RWPE1 (cell line): ENCODE measurements at regions not wholly inside any gene's neighbourhood (a gene's known extent, or its start where the extent isn't known, plus 50 kb on each side); places are given as distances from the start of the nearest gene placed in this dataset.
"Not testable (repeated sequence)": the region's sequence is repeated elsewhere in the genome, so short reads cannot be mapped to it uniquely, and the experiment has no call there.

ENCODE experiments used
- CTCF ChIA-PET: fragments of 350-600 bp; sonication (Branson Sonifier 250); formaldehyde crosslinking; extraction: SDS; loops from one replicate; lab custom pipeline; 2021; lab: Yijun Ruan, JAX
- POLR2A ChIA-PET: fragments of 400-600 bp; formaldehyde crosslinking; extraction: SDS; loops from one replicate; lab custom pipeline; 2020; ENCODE audit warnings: antibody characterized with exemption; ENCODE audit not compliant: low non-redundant PET; lab: Yijun Ruan, JAX
- DNase-seq: peaks from one replicate; pipeline ENCODE4 v3.0.0; 2012; ENCODE audit warnings: low spot score
- H3K27ac ChIP-seq: fragments of 450-650 bp; 2 replicates; pipeline ENCODE4 v1.5.1; 2017
- TF ChIP-seq, protein P1 (sequence below): fragments of 450-650 bp; conservative IDR thresholded peaks from 2 replicates; pipeline ENCODE4 v1.5.1; 2017; ENCODE audit warnings: low read depth, mild to moderate bottlenecking

DNA sequence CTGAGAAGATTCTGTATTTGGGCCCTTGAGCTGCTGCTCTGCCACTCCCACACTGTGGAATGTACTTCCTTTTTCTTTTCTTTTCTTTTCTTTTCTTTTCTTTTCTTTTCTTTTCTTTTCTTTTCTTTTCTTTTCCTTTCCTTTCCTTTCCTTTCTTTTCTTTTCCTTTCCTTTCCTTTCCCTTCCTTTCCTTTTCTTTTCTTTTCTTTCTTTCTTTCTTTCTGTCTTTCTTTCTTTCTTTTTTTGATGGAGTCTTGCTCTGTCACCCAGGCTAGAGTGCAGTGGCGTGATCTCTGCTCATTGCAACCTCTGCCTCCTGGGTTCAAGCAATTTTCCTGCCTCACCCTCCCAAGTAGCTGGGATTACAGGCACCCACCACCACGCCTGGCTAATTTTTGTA is 89.8 kb downstream of the DNAAF6 start:
- DNase-seq, H3K27ac ChIP-seq, CTCF ChIA-PET, POLR2A ChIA-PET: not testable (repeated sequence)

DNA sequence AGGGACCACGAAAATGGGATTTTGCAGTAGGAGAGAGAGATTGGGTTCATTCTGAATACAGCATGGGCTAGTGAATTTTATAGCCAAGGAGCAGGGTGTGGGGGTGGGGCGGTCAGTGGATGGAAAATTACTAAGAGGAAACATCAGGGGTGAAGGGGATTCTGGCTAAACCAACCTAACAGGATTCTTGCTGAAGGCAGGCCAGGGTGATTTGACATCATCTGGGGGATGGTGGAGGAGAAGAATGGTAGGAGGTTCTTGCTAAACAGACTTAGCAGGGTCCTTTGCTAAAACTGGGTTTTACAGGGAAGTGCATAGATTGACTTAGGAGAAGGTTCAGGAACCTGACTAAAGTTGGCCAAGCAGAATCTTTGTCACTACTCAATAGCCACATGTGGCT is 91.9 kb downstream of the DNAAF6 start:
- TF ChIP-seq, protein P1, sequence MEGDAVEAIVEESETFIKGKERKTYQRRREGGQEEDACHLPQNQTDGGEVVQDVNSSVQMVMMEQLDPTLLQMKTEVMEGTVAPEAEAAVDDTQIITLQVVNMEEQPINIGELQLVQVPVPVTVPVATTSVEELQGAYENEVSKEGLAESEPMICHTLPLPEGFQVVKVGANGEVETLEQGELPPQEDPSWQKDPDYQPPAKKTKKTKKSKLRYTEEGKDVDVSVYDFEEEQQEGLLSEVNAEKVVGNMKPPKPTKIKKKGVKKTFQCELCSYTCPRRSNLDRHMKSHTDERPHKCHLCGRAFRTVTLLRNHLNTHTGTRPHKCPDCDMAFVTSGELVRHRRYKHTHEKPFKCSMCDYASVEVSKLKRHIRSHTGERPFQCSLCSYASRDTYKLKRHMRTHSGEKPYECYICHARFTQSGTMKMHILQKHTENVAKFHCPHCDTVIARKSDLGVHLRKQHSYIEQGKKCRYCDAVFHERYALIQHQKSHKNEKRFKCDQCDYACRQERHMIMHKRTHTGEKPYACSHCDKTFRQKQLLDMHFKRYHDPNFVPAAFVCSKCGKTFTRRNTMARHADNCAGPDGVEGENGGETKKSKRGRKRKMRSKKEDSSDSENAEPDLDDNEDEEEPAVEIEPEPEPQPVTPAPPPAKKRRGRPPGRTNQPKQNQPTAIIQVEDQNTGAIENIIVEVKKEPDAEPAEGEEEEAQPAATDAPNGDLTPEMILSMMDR: no peak
- H3K27ac ChIP-seq: no peak overlapping the region
- ChIA-PET CTCF (no interaction called here), POLR2A (no interaction called here)
- DNase-seq: no peak

DNA sequence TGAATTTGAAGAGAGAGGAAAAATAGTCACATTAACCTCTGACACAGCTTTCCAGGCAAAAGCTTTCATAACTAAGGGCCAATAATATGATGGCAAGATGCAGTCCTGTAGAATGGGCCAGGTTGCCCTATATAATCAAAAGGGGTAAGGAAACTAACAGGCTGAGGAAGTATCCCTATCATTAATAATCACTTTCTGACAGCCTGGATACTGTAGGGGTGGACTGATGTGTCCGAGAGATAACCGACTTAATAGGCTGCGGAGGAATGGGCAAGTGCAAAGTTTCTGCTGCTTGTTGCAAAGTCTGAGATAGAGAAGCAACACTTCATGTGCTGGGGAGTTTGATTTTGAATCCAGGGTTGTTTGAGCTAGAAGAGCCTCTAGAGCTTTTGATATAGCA is 94.8 kb downstream of the DNAAF6 start:
- POLR2A ChIA-PET: no interaction called here

DNA sequence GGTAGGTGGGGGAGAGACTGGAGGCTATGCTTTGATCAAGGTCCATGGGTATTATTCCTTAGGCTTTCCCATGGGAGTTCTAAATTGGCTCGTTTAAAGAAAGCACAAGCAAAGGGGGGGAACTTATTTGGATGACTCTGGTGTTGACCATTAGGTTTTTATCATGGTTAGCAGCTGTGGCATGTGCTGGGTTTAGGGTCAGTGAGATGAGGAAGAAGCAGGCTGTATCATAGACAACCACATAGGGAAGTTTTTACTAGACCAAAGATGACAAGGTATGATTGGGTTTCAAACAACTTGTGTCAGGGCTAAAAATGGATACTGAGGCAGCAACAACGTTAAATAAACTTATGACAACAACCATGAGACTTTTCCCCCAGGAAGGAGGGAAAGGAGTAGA is 97.7 kb downstream of the DNAAF6 start:
- ChIA-PET CTCF (no interaction called here), POLR2A (no interaction called here)
- no peak overlapping the region for H3K27ac ChIP-seq
- DNase-seq: no peak
- TF ChIP-seq, protein P1: no peak

More for the DNA sequence above, 94.8 kb downstream of the DNAAF6 start:
- CTCF ChIA-PET: no interaction called here
- TF ChIP-seq, protein P1: no peak
- no peak overlapping the region for H3K27ac ChIP-seq
- DNase-seq: no peak

DNA sequence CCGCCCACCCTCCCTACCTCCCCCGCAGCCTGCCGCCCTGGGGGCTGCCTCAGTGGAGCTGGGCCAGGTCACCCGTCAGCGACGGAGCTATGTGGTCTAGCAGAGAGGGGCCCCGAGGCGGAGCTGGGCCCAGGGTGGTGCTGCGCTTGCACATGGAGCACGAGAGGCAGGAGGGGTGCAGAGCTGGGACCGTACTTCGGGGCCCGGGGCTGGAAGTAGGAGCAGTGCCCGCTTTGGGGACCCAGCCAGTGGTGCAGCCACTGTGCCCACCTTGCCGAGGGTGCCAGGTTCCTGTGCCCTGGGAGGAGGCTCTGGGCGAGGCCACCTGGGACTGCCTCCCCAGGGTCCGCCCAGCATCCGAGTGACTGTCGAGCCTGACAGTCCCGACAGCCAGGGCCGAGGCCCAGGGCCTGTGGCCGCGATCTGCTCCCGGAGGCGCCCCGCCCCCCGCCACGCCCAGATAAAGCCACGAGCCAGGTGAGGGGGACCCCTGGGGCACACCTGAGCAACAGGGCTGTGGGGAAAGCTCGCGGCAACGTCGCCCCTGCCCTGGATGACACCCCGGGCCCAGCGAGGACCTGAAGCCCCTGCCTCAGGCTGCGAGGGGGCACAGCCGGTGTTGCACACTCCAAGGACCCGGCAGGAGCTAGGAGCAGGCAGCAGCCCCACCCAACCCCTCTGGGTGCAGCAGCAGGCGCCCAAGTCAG is 117.5 kb downstream of the DNAAF6 start:
- DNase-seq: no peak

DNA sequence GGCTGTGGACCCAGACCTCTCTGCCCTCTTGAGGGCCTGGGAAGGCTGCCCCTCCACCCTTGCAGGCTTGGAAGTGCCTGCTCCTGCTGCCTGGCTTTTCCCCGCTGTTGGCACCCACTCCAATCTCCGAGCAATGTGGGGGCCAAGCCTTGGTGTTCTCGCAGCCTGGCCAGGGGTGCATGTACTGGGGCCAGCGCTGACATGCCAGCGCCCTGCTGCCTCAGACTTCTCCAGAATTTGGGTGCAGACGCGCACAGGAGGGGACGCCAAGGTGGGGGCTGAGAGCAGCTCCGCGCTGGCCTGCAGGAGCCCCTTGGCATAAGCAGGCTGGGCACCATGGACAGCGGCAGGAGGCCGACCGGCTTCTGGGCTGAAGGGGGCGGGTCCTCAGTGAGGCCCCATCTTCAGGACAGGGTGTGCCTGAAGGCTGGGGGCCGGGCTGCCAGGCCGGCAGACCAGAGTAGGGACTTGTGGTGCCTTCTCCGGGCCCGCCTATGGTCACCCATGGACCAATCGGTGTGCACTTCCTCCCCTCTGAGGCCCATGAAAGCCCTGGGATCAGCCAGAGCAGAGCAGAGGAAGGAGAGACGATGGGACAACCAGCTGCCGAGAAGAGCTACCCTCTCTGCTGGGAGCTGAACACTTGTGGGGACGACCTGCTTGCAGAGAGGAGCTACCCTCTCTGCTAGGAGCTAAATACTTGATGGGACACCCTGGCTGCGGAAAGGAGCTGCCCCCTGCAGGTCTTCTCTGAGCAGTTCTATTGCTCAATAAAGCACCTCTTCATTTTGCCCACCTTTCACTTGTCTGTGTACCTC is 118.3 kb downstream of the DNAAF6 start:
- POLR2A ChIA-PET: no interaction called here
- no peak overlapping the region for H3K27ac ChIP-seq
- TF ChIP-seq, protein P1: no peak
- DNase-seq: peak; percentile 12
- CTCF ChIA-PET: interaction anchor here (0.6 to 1.0 kb wide), 3 partner anchors 283 to 431 kb away, joined by 3 read pairs; no protein-coding TSS in a partner anchor

More for the DNA sequence above, 117.5 kb downstream of the DNAAF6 start:
- ChIA-PET CTCF (no interaction called here), POLR2A (no interaction called here)
- TF ChIP-seq, protein P1: no peak
- no peak overlapping the region for H3K27ac ChIP-seq
